ENCODE measurements at regions not wholly inside any gene's neighbourhood (a gene's known extent, or its start where the extent isn't known, plus 50 kb on each side); places are given as distances from the start of the nearest gene placed in this dataset.

- H3K4me1 ChIP-seq (ENCODE audit: control insufficient read depth in 3 of 3, insufficient read depth in 3 of 3, low read length in 3 of 3), result no peaks in the 10 kb centered on the region
- H3K9ac ChIP-seq (ENCODE audit: low read depth in 1 of 3, low read length in 3 of 3), result no peak overlapping the region
Observed at GRCh38 chr5:6222899-6223298, 155.4 kb downstream of the MED10 start.

GRCh38 chr5:6222121-6222520 lies 156.2 kb downstream of the MED10 start:
- Histone ChIP-seq H3K4me3 (ENCODE audit: low read length in 3 of 3) (no peak overlapping the region), H3K27me3 (ENCODE audit: control insufficient read depth in 3 of 3, insufficient read depth in 3 of 3, low read length in 3 of 3) (peaks cover 0 to 4% (median 0%) of the 10 kb centered on the region in 3 donors), H3K4me1 (ENCODE audit: control insufficient read depth in 3 of 3, insufficient read depth in 3 of 3, low read length in 3 of 3) (no peaks in the 10 kb centered on the region), H3K27ac (ENCODE audit: low read depth, low read length) (no peak overlapping the region), H3K9ac (ENCODE audit: low read depth in 1 of 3, low read length in 3 of 3) (no peak overlapping the region), H3K36me3 (ENCODE audit: control insufficient read depth in 3 of 3, insufficient read depth in 3 of 3, low read length in 3 of 3) (no peaks in the 10 kb centered on the region), H3K9me3 (ENCODE audit: control insufficient read depth in 3 of 3, low read length in 3 of 3) (no peaks in the 10 kb centered on the region)

More at GRCh38 chr5:6222899-6223298, 155.4 kb downstream of the MED10 start:
- Histone ChIP-seq H3K4me3 (ENCODE audit: low read length in 3 of 3) (no peak overlapping the region), H3K36me3 (ENCODE audit: control insufficient read depth in 3 of 3, insufficient read depth in 3 of 3, low read length in 3 of 3) (no peaks in the 10 kb centered on the region), H3K9me3 (ENCODE audit: control insufficient read depth in 3 of 3, low read length in 3 of 3) (no peaks in the 10 kb centered on the region), H3K27me3 (ENCODE audit: control insufficient read depth in 3 of 3, insufficient read depth in 3 of 3, low read length in 3 of 3) (peaks cover 0 to 4% (median 0%) of the 10 kb centered on the region in 3 donors), H3K27ac (ENCODE audit: low read depth, low read length) (no peak overlapping the region)

- H3K9me3 ChIP-seq (ENCODE audit: control insufficient read depth in 3 of 3, low read length in 3 of 3), result no peaks in the 10 kb centered on the region
- peaks cover 0 to 4% (median 0%) of the 10 kb centered on the region in 3 donors for H3K27me3 ChIP-seq (ENCODE audit: control insufficient read depth in 3 of 3, insufficient read depth in 3 of 3, low read length in 3 of 3)
- no peak overlapping the region for H3K27ac ChIP-seq (ENCODE audit: low read depth, low read length)
- no peak overlapping the region for H3K4me3 ChIP-seq (ENCODE audit: low read length in 3 of 3)
- H3K9ac ChIP-seq (ENCODE audit: low read depth in 1 of 3, low read length in 3 of 3), result no peak overlapping the region
- H3K4me1 ChIP-seq (ENCODE audit: control insufficient read depth in 3 of 3, insufficient read depth in 3 of 3, low read length in 3 of 3), result no peaks in the 10 kb centered on the region
- H3K36me3 ChIP-seq (ENCODE audit: control insufficient read depth in 3 of 3, insufficient read depth in 3 of 3, low read length in 3 of 3), result no peaks in the 10 kb centered on the region
Observed at GRCh38 chr5:6221141-6221626, 157.2 kb downstream of the MED10 start.

GRCh38 chr5:6220346-6221088 lies 157.8 kb downstream of the MED10 start:
- Histone ChIP-seq H3K36me3 (ENCODE audit: control insufficient read depth in 3 of 3, insufficient read depth in 3 of 3, low read length in 3 of 3) (no peaks in the 10 kb centered on the region), H3K4me3 (ENCODE audit: low read length in 3 of 3) (no peak overlapping the region), H3K27ac (ENCODE audit: low read depth, low read length) (no peak overlapping the region), H3K27me3 (ENCODE audit: control insufficient read depth in 3 of 3, insufficient read depth in 3 of 3, low read length in 3 of 3) (peaks cover 0 to 4% (median 0%) of the 10 kb centered on the region in 3 donors), H3K9ac (ENCODE audit: low read depth in 1 of 3, low read length in 3 of 3) (no peak overlapping the region), H3K4me1 (ENCODE audit: control insufficient read depth in 3 of 3, insufficient read depth in 3 of 3, low read length in 3 of 3) (no peaks in the 10 kb centered on the region), H3K9me3 (ENCODE audit: control insufficient read depth in 3 of 3, low read length in 3 of 3) (no peaks in the 10 kb centered on the region)

- no peak overlapping the region for H3K4me3 ChIP-seq (ENCODE audit: low read length in 3 of 3)
- peaks cover 0 to 4% (median 0%) of the 10 kb centered on the region in 3 donors for H3K27me3 ChIP-seq (ENCODE audit: control insufficient read depth in 3 of 3, insufficient read depth in 3 of 3, low read length in 3 of 3)
- H3K36me3 ChIP-seq (ENCODE audit: control insufficient read depth in 3 of 3, insufficient read depth in 3 of 3, low read length in 3 of 3), result no peaks in the 10 kb centered on the region
- no peaks in the 10 kb centered on the region for H3K4me1 ChIP-seq (ENCODE audit: control insufficient read depth in 3 of 3, insufficient read depth in 3 of 3, low read length in 3 of 3)
- no peaks in the 10 kb centered on the region for H3K9me3 ChIP-seq (ENCODE audit: control insufficient read depth in 3 of 3, low read length in 3 of 3)
- H3K27ac ChIP-seq (ENCODE audit: low read depth, low read length), result no peak overlapping the region
- no peak overlapping the region for H3K9ac ChIP-seq (ENCODE audit: low read depth in 1 of 3, low read length in 3 of 3)
Observed at GRCh38 chr5:6218517-6218916, 159.8 kb downstream of the MED10 start.

GRCh38 chr5:6218116-6218515 lies 160.2 kb downstream of the MED10 start:
- H3K36me3 ChIP-seq (ENCODE audit: control insufficient read depth in 3 of 3, insufficient read depth in 3 of 3, low read length in 3 of 3), result no peaks in the 10 kb centered on the region
- no peaks in the 10 kb centered on the region for H3K9me3 ChIP-seq (ENCODE audit: control insufficient read depth in 3 of 3, low read length in 3 of 3)
- no peak overlapping the region for H3K9ac ChIP-seq (ENCODE audit: low read depth in 1 of 3, low read length in 3 of 3)
- no peak overlapping the region for H3K4me3 ChIP-seq (ENCODE audit: low read length in 3 of 3)
- H3K27ac ChIP-seq (ENCODE audit: low read depth, low read length), result no peak overlapping the region
- H3K4me1 ChIP-seq (ENCODE audit: control insufficient read depth in 3 of 3, insufficient read depth in 3 of 3, low read length in 3 of 3), result no peaks in the 10 kb centered on the region
- peaks cover 0 to 4% (median 0%) of the 10 kb centered on the region in 3 donors for H3K27me3 ChIP-seq (ENCODE audit: control insufficient read depth in 3 of 3, insufficient read depth in 3 of 3, low read length in 3 of 3)

GRCh38 chr5:6216471-6217075 lies 161.8 kb downstream of the MED10 start:
- H3K9ac ChIP-seq (ENCODE audit: low read depth in 1 of 3, low read length in 3 of 3), result no peak overlapping the region
- no peaks in the 10 kb centered on the region for H3K9me3 ChIP-seq (ENCODE audit: control insufficient read depth in 3 of 3, low read length in 3 of 3)
- no peaks in the 10 kb centered on the region for H3K4me1 ChIP-seq (ENCODE audit: control insufficient read depth in 3 of 3, insufficient read depth in 3 of 3, low read length in 3 of 3)
- H3K36me3 ChIP-seq (ENCODE audit: control insufficient read depth in 3 of 3, insufficient read depth in 3 of 3, low read length in 3 of 3), result no peaks in the 10 kb centered on the region
- no peak overlapping the region for H3K4me3 ChIP-seq (ENCODE audit: low read length in 3 of 3)
- H3K27me3 ChIP-seq (ENCODE audit: control insufficient read depth in 3 of 3, insufficient read depth in 3 of 3, low read length in 3 of 3), result peaks cover 0 to 4% (median 0%) of the 10 kb centered on the region in 3 donors
- H3K27ac ChIP-seq (ENCODE audit: low read depth, low read length), result no peak overlapping the region

- Histone ChIP-seq H3K27ac (ENCODE audit: low read depth, low read length) (no peak overlapping the region), H3K9me3 (ENCODE audit: control insufficient read depth in 3 of 3, low read length in 3 of 3) (no peaks in the 10 kb centered on the region), H3K4me3 (ENCODE audit: low read length in 3 of 3) (no peak overlapping the region), H3K4me1 (ENCODE audit: control insufficient read depth in 3 of 3, insufficient read depth in 3 of 3, low read length in 3 of 3) (no peaks in the 10 kb centered on the region), H3K36me3 (ENCODE audit: control insufficient read depth in 3 of 3, insufficient read depth in 3 of 3, low read length in 3 of 3) (no peaks in the 10 kb centered on the region), H3K27me3 (ENCODE audit: control insufficient read depth in 3 of 3, insufficient read depth in 3 of 3, low read length in 3 of 3) (peaks cover 0 to 4% (median 0%) of the 10 kb centered on the region in 3 donors), H3K9ac (ENCODE audit: low read depth in 1 of 3, low read length in 3 of 3) (no peak overlapping the region)
Observed at GRCh38 chr5:6215891-6216290, 162.5 kb downstream of the MED10 start.

GRCh38 chr5:6212244-6212643 lies 166.1 kb downstream of the MED10 start:
- no peak overlapping the region for H3K4me3 ChIP-seq (ENCODE audit: low read length in 3 of 3)
- no peaks in the 10 kb centered on the region for H3K9me3 ChIP-seq (ENCODE audit: control insufficient read depth in 3 of 3, low read length in 3 of 3)
- no peaks in the 10 kb centered on the region for H3K36me3 ChIP-seq (ENCODE audit: control insufficient read depth in 3 of 3, insufficient read depth in 3 of 3, low read length in 3 of 3)
- no peaks in the 10 kb centered on the region for H3K27me3 ChIP-seq (ENCODE audit: control insufficient read depth in 3 of 3, insufficient read depth in 3 of 3, low read length in 3 of 3)
- H3K27ac ChIP-seq (ENCODE audit: low read depth, low read length), result no peak overlapping the region
- no peak overlapping the region for H3K9ac ChIP-seq (ENCODE audit: low read depth in 1 of 3, low read length in 3 of 3)
- H3K4me1 ChIP-seq (ENCODE audit: control insufficient read depth in 3 of 3, insufficient read depth in 3 of 3, low read length in 3 of 3), result no peaks in the 10 kb centered on the region

GRCh38 chr5:6206501-6206900 lies 171.8 kb downstream of the MED10 start:
- H3K9ac ChIP-seq (ENCODE audit: low read depth in 1 of 3, low read length in 3 of 3), result no peak overlapping the region
- H3K36me3 ChIP-seq (ENCODE audit: control insufficient read depth in 3 of 3, insufficient read depth in 3 of 3, low read length in 3 of 3), result no peaks in the 10 kb centered on the region
- no peak overlapping the region for H3K27ac ChIP-seq (ENCODE audit: low read depth, low read length)
- H3K4me1 ChIP-seq (ENCODE audit: control insufficient read depth in 3 of 3, insufficient read depth in 3 of 3, low read length in 3 of 3), result no peaks in the 10 kb centered on the region
- no peak overlapping the region for H3K4me3 ChIP-seq (ENCODE audit: low read length in 3 of 3)
- no peaks in the 10 kb centered on the region for H3K9me3 ChIP-seq (ENCODE audit: control insufficient read depth in 3 of 3, low read length in 3 of 3)
- H3K27me3 ChIP-seq (ENCODE audit: control insufficient read depth in 3 of 3, insufficient read depth in 3 of 3, low read length in 3 of 3), result peaks cover 0 to 4% (median 0%) of the 10 kb centered on the region in 3 donors

Measured in skeletal muscle tissue (tissue), 3 donors.